Transverse colon (tissue), 4 donors: ENCODE measurements at regions not wholly inside any gene's neighbourhood (a gene's known extent, or its start where the extent isn't known, plus 50 kb on each side); places are given as distances from the start of the nearest gene placed in this dataset.

Source experiments
- DNase-seq: peaks from one replicate; pipeline ENCODE4 v3.0.0-alpha.2; 2019
- H3K27ac ChIP-seq, 4 donors: fragments of 200-600 bp; sonication (generic); 2 replicates each; pipeline ENCODE4 v1.5.1; 2016 to 2018; ENCODE audit warnings: inconsistent platforms in 4 of 4
- H3K27me3 ChIP-seq: fragments of 200-600 bp; sonication (generic); 2 replicates; pipeline ENCODE4 v1.5.1; 2017; ENCODE audit warnings: inconsistent platforms
- H3K36me3 ChIP-seq, 4 donors: fragments of 200-600 bp; sonication (generic); 2 replicates each; pipeline ENCODE4 v1.5.1; 2017 to 2019; ENCODE audit warnings: inconsistent platforms in 4 of 4
- H3K4me1 ChIP-seq, 4 donors: fragments of 200-600 bp; sonication (generic); 2 replicates each; pipeline ENCODE4 v1.5.1; 2017 to 2020; ENCODE audit warnings: inconsistent platforms in 4 of 4
- H3K4me3 ChIP-seq, 4 donors: fragments of 200-600 bp; sonication (generic); 1 replicate in 1 of 4; 2 replicates in 3 of 4; pipeline versions ENCODE4 v1.5.1 to v1.6.1; 2017 to 2019; ENCODE audit warnings: inconsistent platforms in 4 of 4
- H3K9me3 ChIP-seq, 2 donors: fragments of 200-600 bp; sonication (generic); 2 replicates each; pipeline ENCODE4 v1.5.1; 2017 to 2019; ENCODE audit warnings: inconsistent platforms in 2 of 2
- EP300 ChIP-seq: sonication (generic); formaldehyde crosslinking; IDR thresholded peaks from one replicate; pipeline ENCODE4 v1.6.1; 2017; ENCODE audit warnings: antibody characterized with exemption, low read depth
- POLR2A ChIP-seq: fragments of 450-650 bp; IDR thresholded peaks from one replicate; pipeline ENCODE4 v1.6.1; 2016; ENCODE audit warnings: antibody characterized with exemption, mild to moderate bottlenecking, moderate library complexity
- POLR2AphosphoS5 ChIP-seq, 3 donors: sonication (generic); formaldehyde crosslinking; IDR thresholded peaks; one replicate each; pipeline ENCODE4 v1.6.1; 2016; ENCODE audit warnings: antibody characterized with exemption in 3 of 3
- WGBS, 2 donors: methylation state at CpG; one replicate each; pipeline ENCODE4 v1.1.5; 2018; ENCODE audit warnings: low coverage in 1 of 2; 5-methylcytosine and 5-hydroxymethylcytosine counted together
- in situ Hi-C, 4 donors: fragments of 200-750 bp; cut with MboI; loops; one replicate each; pipeline versions ENCODE4 v1.15.0 to v1.15.1; 2017; ENCODE audit warnings: low sequenced_read_pairs in 3 of 4, low pct_ligation_motif_present in 1 of 4, low pct_unique_long_range_greater_than_20kb in 1 of 4
- intact Hi-C: fragments of 100-400 bp; cut with DNase I; formaldehyde crosslinking; loops from one replicate; pipeline ENCODE4 v1.15.1; 2023; ENCODE audit warnings: low total_unique reads
- TF ChIP-seq, protein P1 (sequence below), 5 experiments: fragments of 200-600 bp in 3 of 5; fragments of 450-650 bp in 2 of 5; sonication (generic) in 3 of 5; IDR thresholded peaks; 1 replicate in 2 of 5; 2 replicates in 3 of 5; pipeline ENCODE4 v1.5.1; 2016 to 2017; ENCODE audit warnings: antibody characterized with exemption in 5 of 5, inconsistent platforms in 3 of 5, mild to moderate bottlenecking in 2 of 5, moderate library complexity in 1 of 5

DNA sequence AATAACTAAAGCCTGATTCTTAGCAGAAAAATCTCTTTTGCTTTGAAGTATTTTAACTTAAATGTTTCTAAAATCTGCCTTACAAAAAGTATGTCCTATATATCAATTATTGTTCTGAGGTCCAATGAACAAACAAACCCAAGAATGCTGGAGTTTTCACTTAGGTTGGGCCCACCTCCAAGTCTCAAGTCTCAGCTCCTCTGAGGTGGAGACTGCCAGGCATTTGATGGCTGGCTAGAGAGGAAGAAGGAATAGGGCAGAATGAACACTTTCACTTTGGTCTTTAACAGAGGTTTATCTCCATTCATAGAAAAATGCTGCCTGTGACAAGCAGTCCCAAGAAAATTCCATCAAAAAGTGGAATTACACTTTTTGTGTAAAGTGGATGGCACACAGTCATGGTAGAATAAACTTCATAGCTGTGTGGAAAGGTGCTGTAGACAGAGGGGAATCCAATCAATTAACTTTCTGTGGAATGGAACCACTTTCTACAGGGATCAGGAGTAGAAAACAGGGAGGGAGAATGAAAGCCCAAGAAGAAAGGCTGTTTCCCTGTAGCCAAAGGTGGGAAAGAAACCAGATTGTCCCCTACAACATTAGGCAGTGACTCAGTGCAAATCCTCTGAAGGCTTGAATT lies 349.4 kb upstream of the RUNX1 start:
- TF ChIP-seq POLR2AphosphoS5 (IDR thresholded peaks at IDR 0.05) (no peak), POLR2A (no peak), EP300 (no peak)
- TF ChIP-seq, protein P1, sequence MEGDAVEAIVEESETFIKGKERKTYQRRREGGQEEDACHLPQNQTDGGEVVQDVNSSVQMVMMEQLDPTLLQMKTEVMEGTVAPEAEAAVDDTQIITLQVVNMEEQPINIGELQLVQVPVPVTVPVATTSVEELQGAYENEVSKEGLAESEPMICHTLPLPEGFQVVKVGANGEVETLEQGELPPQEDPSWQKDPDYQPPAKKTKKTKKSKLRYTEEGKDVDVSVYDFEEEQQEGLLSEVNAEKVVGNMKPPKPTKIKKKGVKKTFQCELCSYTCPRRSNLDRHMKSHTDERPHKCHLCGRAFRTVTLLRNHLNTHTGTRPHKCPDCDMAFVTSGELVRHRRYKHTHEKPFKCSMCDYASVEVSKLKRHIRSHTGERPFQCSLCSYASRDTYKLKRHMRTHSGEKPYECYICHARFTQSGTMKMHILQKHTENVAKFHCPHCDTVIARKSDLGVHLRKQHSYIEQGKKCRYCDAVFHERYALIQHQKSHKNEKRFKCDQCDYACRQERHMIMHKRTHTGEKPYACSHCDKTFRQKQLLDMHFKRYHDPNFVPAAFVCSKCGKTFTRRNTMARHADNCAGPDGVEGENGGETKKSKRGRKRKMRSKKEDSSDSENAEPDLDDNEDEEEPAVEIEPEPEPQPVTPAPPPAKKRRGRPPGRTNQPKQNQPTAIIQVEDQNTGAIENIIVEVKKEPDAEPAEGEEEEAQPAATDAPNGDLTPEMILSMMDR (IDR thresholded peaks at IDR 0.05) = no peak
- Histone ChIP-seq H3K4me1 (peaks cover 0 to 7% (median 0%) of the 10 kb centered on the region in 4 donors), H3K27me3 (no peaks in the 10 kb centered on the region), H3K4me3 (no peak overlapping the region), H3K27ac (no peak overlapping the region), H3K36me3 (no peaks in the 10 kb centered on the region), H3K9me3 (no peaks in the 10 kb centered on the region)
- no peak for DNase-seq
- in situ Hi-C loops (no loop called here), intact Hi-C loops (loop anchor here (5.0 kb wide), 1 partner anchor 506 kb away; no protein-coding TSS in a partner anchor)

DNA sequence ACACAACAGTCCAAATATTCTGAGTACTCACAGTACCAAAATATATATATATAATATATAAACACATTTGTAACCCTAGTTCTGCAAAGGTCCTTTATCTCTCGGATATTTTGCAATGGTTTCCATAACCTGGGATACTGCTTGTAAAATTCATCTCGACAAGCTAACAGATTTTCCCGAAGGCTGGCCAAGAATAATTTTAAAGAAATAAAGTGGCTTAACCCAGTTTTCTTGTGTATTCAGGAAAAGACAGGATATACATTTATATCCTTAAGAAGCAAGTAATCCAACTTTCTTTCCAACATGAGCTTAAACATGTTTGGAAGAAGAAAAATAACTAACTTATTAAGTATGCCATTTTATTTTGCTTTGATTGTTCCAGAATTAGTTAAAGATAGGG lies 348.7 kb upstream of the RUNX1 start:
- no peak for DNase-seq
- H3K4me1 ChIP-seq = peaks cover 0 to 7% (median 0%) of the 10 kb centered on the region in 4 donors
- no peak overlapping the region for H3K4me3 ChIP-seq
- no peaks in the 10 kb centered on the region for H3K27me3 ChIP-seq
- WGBS, 2 donors = 78 to 85% methylated on average over 3 of the region's 3 CpGs
- no peaks in the 10 kb centered on the region for H3K36me3 ChIP-seq
- no peaks in the 10 kb centered on the region for H3K9me3 ChIP-seq
- H3K27ac ChIP-seq = no peak overlapping the region
- intact Hi-C loops (loop anchor here (5.0 kb wide), 1 partner anchor 505 kb away; no protein-coding TSS in a partner anchor), in situ Hi-C loops (no loop called here)
- no peak for TF ChIP-seq EP300
- TF ChIP-seq POLR2AphosphoS5 (IDR thresholded peaks at IDR 0.05) = no peak
- TF ChIP-seq POLR2A = no peak
- TF ChIP-seq, protein P1 (IDR thresholded peaks at IDR 0.05) = no peak

DNA sequence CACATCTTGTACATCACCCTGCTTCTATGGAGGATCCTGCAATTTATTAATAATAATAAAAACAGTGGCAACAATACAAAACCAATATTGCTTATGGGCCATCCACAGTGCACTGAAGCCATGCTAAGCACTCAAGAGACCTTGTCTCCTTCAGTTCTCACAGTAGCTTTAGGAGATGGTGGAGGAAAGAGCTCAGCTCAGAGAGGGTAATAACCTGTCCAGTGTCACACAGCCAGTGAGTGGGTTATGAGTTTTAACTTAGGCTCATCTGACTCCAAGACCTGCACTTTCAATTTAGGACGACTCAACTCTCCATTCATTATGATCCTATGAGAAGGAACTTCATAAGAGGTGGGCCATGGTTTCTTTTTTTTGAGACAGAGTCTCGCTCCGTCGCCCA lies 347.6 kb upstream of the RUNX1 start:
- DNase-seq = no peak
- H3K36me3 ChIP-seq = no peaks in the 10 kb centered on the region
- no peak for TF ChIP-seq EP300
- TF ChIP-seq, protein P1 (IDR thresholded peaks at IDR 0.05) = no peak
- TF ChIP-seq POLR2AphosphoS5 (IDR thresholded peaks at IDR 0.05) = no peak
- no peak for TF ChIP-seq POLR2A
- in situ Hi-C loops (no loop called here), intact Hi-C loops (loop anchor here (5.0 kb wide), 1 partner anchor 504 kb away; no protein-coding TSS in a partner anchor)
- peaks cover 0 to 7% (median 0%) of the 10 kb centered on the region in 4 donors for H3K4me1 ChIP-seq
- H3K27me3 ChIP-seq = no peaks in the 10 kb centered on the region
- no peak overlapping the region for H3K27ac ChIP-seq
- H3K4me3 ChIP-seq = no peak overlapping the region
- no peaks in the 10 kb centered on the region for H3K9me3 ChIP-seq
- 84% methylated on average over 4 of the region's 4 CpGs; no CpG with 5 or more reads in 1 of the 2 donors for WGBS, 2 donors

DNA sequence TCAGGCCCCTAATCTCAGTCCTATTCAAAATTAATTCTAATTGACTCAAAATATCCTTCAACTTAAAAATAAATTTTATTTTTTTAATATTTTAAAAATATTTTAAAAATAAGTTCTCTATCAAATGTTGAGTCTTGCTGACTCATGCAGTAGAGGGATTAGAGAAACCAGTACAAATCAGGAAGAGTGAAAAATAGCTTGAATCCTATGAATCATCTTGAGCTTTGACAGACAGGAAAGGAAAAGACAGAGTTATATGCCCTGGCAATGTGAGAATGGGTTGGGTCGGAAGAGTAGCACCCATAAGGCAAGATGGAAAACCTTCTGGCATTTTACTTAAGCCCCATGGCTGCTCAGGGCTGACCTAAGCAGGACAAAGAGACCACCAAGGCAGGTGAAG lies 346.6 kb upstream of the RUNX1 start:
- peaks cover 0 to 7% (median 0%) of the 10 kb centered on the region in 4 donors for H3K4me1 ChIP-seq
- H3K27ac ChIP-seq = no peak overlapping the region
- DNase-seq = no peak
- intact Hi-C loops = loop anchor here (5.0 kb wide), 1 partner anchor 503 kb away; no protein-coding TSS in a partner anchor
- no peaks in the 10 kb centered on the region for H3K27me3 ChIP-seq
- WGBS, 2 donors = 78 to 83% methylated on average over 1 of the region's 1 CpG
- no peaks in the 10 kb centered on the region for H3K9me3 ChIP-seq
- no peak overlapping the region for H3K4me3 ChIP-seq
- H3K36me3 ChIP-seq = no peaks in the 10 kb centered on the region
- in situ Hi-C loops = no loop called here
- no peak for TF ChIP-seq POLR2AphosphoS5 (IDR thresholded peaks at IDR 0.05)
- no peak for TF ChIP-seq EP300
- no peak for TF ChIP-seq POLR2A
- TF ChIP-seq, protein P1 (IDR thresholded peaks at IDR 0.05) = no peak
